H1 (cell line): ENCODE measurements at regions not wholly inside any gene's neighbourhood (a gene's known extent, or its start where the extent isn't known, plus 50 kb on each side); places are given as distances from the start of the nearest gene placed in this dataset. TPM values are rescaled to one million over a fixed set of nuclear protein-coding genes. Genes with fewer than 3 reads are reported as not detected.

Source experiments
- small RNA-seq: library from polyadenylated mRNA; stranded (forward); fragments of <200 nt; extraction: miRNeasy Mini kit (QIAGEN cat#:217004); gene quantifications from one replicate; pipeline ENCODE3, GENCODE V24; 2013; ENCODE audit not compliant: insufficient read depth

Small RNAs in the stretch of these regions (small RNA-seq; reads per million reads assigned to genes)
- not detected for gene RNU6-684P
